ENCODE measurements at regions not wholly inside any gene's neighbourhood (a gene's known extent, or its start where the extent isn't known, plus 50 kb on each side); places are given as distances from the start of the nearest gene placed in this dataset.

GRCh38 chr4:152068866-152069265 lies 308.1 kb upstream of the GATB start:
- TF ChIP-seq POLR2A (IDR thresholded peaks at IDR 0.05) (no peak), CTCF (IDR thresholded peaks at IDR 0.05) (no peak), POLR2AphosphoS5 (IDR thresholded peaks at IDR 0.05; ENCODE audit: insufficient read depth in 1 of 2, low read depth in 1 of 2) (no peak)

Data from vagina (tissue), 2 donors.